GM19238 (cell line): ENCODE measurements at regions not wholly inside any gene's neighbourhood (a gene's known extent, or its start where the extent isn't known, plus 50 kb on each side); places are given as distances from the start of the nearest gene placed in this dataset.
"Not testable (repeated sequence)": the region's sequence is repeated elsewhere in the genome, so short reads cannot be mapped to it uniquely, and the experiment has no call there.

Experiments used
- DNase-seq: peaks from one replicate; pipeline ENCODE4 v3.0.0; 2011; ENCODE audit warnings: low spot score; ENCODE audit not compliant: insufficient read length

DNA sequence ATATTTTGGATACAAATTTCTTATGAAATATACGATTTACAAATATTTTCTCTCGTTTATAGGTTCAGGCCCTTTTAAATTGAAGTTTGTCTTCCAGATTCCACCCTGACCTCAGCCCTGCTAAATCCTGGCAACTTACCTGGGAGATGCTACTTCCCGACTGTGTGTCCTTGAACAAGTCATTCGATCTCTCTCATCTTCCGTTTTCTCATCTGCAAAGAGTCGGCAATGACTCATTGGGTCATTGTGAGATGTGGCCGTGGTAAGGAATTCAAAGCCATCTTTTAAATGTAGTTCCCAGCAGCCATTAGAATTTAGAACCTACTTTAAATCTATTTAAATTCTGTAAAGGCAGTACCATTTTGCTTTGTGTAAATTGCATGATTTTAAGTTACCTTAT is 72.5 kb downstream of the LHX2 start:
- DNase-seq = no peak

DNA sequence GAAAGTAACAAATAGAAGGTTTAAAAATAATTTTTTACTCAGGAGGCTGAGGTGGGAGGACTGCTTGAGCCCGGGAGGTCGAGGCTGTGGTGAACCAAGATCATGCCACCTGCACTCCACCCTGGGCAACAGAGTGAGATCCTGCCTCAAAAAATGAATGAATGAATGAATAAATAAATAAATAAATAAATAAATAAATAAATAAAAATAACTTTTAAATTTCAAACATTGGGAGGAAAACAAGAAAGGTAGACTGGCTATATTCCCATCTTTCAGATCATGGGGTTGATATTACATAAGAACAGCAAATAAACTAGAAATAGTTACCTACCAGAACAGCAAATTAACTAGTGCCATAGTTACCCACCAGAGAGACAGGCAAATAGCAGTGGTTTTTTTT is 75.7 kb downstream of the LHX2 start:
- DNase-seq = no peak

DNA sequence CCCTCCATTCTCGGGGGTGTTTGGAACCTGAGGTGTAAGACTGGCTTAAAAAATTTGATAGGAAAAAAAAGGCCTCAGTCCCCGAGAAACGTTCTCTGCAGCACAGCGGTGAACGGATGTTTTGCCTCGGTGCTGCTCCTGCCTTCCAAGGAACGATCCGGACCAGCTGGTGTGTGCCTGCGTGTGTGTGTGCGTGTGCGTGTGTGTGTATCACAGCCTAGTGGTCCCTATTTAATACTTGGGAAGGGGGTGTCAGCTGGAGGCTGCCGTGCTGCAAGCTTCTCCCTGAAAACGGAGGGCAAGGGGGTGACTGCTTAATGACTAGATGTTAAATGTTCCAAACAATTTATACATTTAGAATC is 76.9 kb downstream of the LHX2 start:
- DNase-seq = no peak

GRCh38 chr9:124089631-124090488 is 78.3 kb downstream of the LHX2 start:
- DNase-seq = peak; percentile 19

GRCh38 chr9:124098141-124098905 is 86.8 kb downstream of the LHX2 start:
- DNase-seq = no peak

DNA sequence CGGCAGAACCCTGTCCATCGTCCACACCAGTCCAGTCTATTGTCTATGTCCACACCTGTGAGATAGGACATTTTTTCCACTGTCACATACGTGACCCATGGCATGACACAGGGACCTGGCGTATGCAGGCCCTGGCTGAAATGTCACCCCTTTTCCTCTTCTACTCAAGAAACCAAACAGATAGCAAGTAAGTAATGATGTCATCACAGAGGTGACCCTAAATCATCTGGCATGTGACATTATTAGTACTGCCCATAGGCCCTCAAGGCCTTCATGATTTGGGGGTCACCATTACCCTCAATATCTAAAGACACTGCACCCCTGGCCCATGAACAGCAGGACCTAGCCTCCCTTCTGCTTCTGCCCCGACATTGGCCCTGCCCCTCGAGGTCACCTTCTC is 88.3 kb downstream of the LHX2 start:
- no peak for DNase-seq

DNA sequence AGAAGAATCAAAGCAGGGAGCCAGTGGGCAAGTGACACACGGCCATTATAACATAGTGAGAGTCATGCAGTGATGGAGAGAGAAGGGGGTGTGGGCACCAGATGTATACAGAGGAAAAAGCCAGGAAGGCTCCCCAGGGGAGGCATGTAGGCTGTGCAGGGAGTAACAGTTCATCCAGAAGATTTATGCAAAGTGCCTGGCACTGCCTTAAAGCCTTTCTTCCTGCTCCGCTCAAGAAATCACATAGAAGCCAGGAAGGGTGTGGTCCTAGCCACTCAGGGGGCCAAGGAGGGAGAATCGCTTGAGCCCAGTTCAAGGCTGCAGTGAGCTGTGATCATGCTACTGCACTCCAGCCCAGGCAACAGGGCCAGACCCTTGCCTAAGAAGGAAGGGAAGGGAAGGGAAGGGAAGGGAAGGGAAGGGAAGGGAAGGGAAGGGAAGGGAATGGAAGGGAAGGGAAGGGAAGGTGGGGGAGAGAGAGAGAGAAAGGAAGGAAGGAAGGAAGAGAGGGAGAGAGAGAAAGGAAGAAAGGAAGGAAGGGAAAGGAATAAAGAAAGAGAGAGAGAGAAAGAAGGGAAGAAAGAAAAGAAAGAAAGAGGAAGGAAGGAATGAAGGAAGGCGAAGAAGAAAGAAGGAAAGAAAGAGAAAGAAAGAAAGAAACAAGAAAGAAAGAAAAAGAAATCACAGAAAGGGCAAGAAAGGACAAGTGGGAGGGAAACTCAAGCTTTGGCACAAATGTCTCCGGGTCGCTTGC is 89.8 kb downstream of the LHX2 start:
- DNase-seq = no peak

DNA sequence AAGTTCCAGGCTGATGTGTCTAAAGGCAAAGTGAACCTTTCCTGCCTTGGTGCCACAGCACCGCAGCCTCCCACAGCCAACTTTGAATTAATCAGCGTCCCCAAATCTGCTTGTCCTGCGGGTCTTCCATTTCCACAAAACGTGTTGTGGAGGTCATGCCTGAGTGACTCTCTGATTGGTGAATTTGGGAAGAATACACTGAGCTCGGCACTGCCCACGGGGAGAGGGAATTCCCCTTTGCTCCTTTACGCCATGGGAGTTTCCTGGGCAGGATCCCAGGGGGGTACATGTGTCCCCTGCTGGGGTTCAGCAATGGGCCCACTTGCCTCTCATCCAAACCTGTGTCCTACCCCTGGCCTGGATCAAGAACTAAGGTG is 90.4 kb downstream of the LHX2 start:
- DNase-seq = no peak

DNA sequence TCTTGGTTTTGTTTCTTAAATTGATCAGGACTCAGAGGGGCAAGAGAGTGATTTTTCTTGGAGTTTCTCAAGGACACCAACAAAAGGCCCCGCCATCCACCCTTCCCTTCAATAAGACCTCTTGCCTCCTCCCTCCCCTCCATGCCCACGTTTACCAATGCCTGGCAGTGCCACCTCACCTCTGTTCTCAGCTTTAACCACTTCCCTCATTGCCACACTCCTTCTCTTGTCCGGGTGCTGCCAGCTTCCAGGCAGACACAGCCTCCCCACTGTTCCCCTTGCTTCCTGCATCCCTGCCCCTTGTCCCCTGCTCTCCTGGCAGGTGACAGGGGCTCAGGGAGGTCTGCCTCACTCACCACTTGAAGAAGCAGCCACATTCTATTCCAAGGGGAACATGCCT is 90.8 kb downstream of the LHX2 start:
- no peak for DNase-seq

GRCh38 chr9:124105266-124105665 is 93.7 kb downstream of the LHX2 start:
- no peak for DNase-seq

DNA sequence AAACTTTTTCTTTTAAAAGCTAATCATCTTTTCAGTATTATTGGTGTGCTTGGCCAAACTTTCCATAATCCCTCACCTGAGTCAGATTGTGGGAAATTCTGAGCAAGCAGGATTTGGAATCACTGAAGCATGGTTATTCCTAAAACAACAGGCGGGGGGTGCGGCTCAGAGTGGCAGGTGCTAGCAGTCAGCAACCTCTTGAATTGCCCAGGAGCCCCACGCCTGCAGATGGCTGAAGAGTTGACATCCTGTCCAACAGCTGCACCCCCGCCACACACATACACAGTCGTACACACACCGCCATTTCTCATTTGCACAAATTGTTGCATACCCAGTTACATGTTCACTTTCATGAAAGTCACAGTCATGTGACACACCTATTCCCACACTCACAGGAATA is 96.6 kb downstream of the LHX2 start:
- no peak for DNase-seq

- peak; percentile 39 for DNase-seq
Measured at GRCh38 chr9:124110307-124110915, 98.8 kb downstream of the LHX2 start.

- DNase-seq = no peak
Measured at GRCh38 chr9:124116683-124117363, 105.3 kb downstream of the LHX2 start.

GRCh38 chr9:124118894-124119293 is 107.3 kb downstream of the LHX2 start:
- DNase-seq = no peak

GRCh38 chr9:124120272-124120671 is 108.7 kb downstream of the LHX2 start:
- no peak for DNase-seq

DNA sequence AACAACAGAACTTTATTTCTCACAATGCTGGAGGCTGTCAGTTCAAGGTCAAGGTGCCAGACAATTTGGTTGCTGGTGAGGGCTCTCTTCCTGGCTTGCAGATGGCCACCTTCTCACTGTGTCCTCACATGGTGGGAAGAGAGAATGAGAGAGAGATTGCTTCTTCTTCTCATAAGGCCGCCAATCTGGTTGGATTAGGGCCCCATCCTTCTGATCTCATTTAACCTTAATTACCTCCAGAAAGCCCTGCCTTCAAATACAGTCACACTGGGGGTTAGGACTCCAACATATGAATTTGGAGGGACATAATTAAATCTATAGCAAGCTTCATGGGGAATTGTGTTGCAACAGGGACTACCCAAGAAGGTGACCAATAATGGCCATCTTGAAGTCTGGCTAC is 110.2 kb downstream of the LHX2 start:
- DNase-seq = no peak

GRCh38 chr9:124122321-124122720 is 110.8 kb downstream of the LHX2 start:
- no peak for DNase-seq

DNA sequence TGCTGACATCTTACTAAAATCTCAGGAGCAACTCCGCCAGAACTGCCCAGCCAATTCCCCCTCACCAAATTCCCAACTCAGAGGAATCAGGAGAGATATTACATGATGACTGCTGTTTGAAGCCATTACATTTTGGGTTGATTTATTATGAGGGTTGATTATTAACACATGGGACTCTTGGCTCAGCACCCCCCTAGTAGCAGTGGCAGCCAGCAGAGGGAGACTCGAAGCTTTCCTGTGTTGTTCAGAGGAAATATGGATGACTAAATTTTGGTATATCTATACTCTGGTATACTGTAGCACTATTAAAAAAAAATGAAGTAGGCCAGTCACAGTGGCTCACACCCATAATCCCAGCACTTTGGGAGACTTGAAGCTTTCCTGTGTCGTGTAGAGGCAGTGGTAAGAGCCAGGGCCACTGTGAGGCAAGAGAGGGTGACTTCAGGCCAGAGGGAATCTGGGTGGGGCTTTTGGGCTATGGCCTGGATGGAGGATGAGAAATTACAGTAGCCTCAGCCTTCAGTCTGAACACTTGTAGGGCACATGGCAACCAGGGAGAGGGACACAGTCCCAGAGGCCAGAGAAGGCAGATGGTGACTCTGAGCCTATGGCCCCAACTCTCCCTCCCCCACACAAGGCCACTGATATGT is 111.4 kb downstream of the LHX2 start:
- DNase-seq = no peak

- DNase-seq = not testable (repeated sequence)
Measured at GRCh38 chr9:124123621-124124020, 112.1 kb downstream of the LHX2 start.
